T47D (cell line): ENCODE measurements at regions not wholly inside any gene's neighbourhood (a gene's known extent, or its start where the extent isn't known, plus 50 kb on each side); places are given as distances from the start of the nearest gene placed in this dataset.
"Not testable (repeated sequence)": the region's sequence is repeated elsewhere in the genome, so short reads cannot be mapped to it uniquely, and the experiment has no call there.

Source experiments
- DNase-seq, 2 experiments: peaks; one replicate each; pipeline versions ENCODE4 v3.0.0 to v3.0.0-alpha.2; 2011 to 2012; ENCODE audit warnings: low read depth in 1 of 2, low spot score in 1 of 2
- JUND ChIP-seq: IDR thresholded peaks from 2 replicates; pipeline ENCODE4 v1.6.1; 2012; ENCODE audit warnings: low read depth
- in situ Hi-C: cut with HindIII; loops from 2 replicates; pipeline ENCODE4 v1.10.0; 2016; ENCODE audit warnings: low sequenced_read_pairs, low pct_unique_long_range_greater_than_20kb

GRCh38 chr17:33695431-33695830, 402.3 kb upstream of the ASIC2 start:
- TF ChIP-seq JUND = no peak
- in situ Hi-C loops = no loop called here
- no peak for DNase-seq

GRCh38 chr17:33696102-33696501, 403.0 kb upstream of the ASIC2 start:
- in situ Hi-C loops = no loop called here
- DNase-seq = no peak
- no peak for TF ChIP-seq JUND

GRCh38 chr17:33697557-33697956, 404.5 kb upstream of the ASIC2 start:
- no peak for TF ChIP-seq JUND

GRCh38 chr17:33701910-33702309, 408.8 kb upstream of the ASIC2 start:
- DNase-seq = no peak
- TF ChIP-seq JUND = no peak
- in situ Hi-C loops = no loop called here

More at GRCh38 chr17:33697557-33697956, 404.5 kb upstream of the ASIC2 start:
- in situ Hi-C loops = no loop called here
- DNase-seq = no peak

- DNase-seq = no peak
- no peak for TF ChIP-seq JUND
- in situ Hi-C loops = no loop called here
These were observed 411.8 kb upstream of the ASIC2 start for GRCh38 chr17:33704856-33705255.

- in situ Hi-C loops = no loop called here
- no peak for DNase-seq
- TF ChIP-seq JUND = no peak
These were observed 416.8 kb upstream of the ASIC2 start for GRCh38 chr17:33709881-33710280.

GRCh38 chr17:33712120-33712519, 419.0 kb upstream of the ASIC2 start:
- in situ Hi-C loops = no loop called here
- no peak for DNase-seq
- TF ChIP-seq JUND = no peak

- in situ Hi-C loops = no loop called here
- DNase-seq = no peak
- no peak for TF ChIP-seq JUND
These were observed 423.9 kb upstream of the ASIC2 start for GRCh38 chr17:33716957-33717356.

GRCh38 chr17:33723736-33724135, 430.6 kb upstream of the ASIC2 start:
- in situ Hi-C loops, DNase-seq: not testable (repeated sequence)

- peak; percentile 48 to 51 for DNase-seq
- in situ Hi-C loops = no loop called here
- no peak for TF ChIP-seq JUND
These were observed 432.7 kb upstream of the ASIC2 start for GRCh38 chr17:33725675-33726271.

GRCh38 chr17:33730131-33730530, 437.0 kb upstream of the ASIC2 start:
- no peak for TF ChIP-seq JUND
- DNase-seq = no peak
- in situ Hi-C loops = no loop called here

- in situ Hi-C loops = no loop called here
- TF ChIP-seq JUND = no peak
- peak; percentile 29 to 65 for DNase-seq
These were observed 439.0 kb upstream of the ASIC2 start for GRCh38 chr17:33732116-33732515.

GRCh38 chr17:33739714-33740113, 446.6 kb upstream of the ASIC2 start:
- TF ChIP-seq JUND = no peak
- no peak for DNase-seq
- in situ Hi-C loops = no loop called here

- DNase-seq = no peak
- no peak for TF ChIP-seq JUND
- in situ Hi-C loops = no loop called here
These were observed 452.1 kb upstream of the ASIC2 start for GRCh38 chr17:33745047-33745760.
